SW480 (cell line): ENCODE measurements at regions not wholly inside any gene's neighbourhood (a gene's known extent, or its start where the extent isn't known, plus 50 kb on each side); places are given as distances from the start of the nearest gene placed in this dataset.
A peak's percentile ranks its signal among the peaks of the same experiment; 100 is the strongest.
"Not testable (repeated sequence)": the region's sequence is repeated elsewhere in the genome, so short reads cannot be mapped to it uniquely, and the experiment has no call there.

Experiments
- DNase-seq: peaks from one replicate; pipeline ENCODE4 v3.0.0-alpha.2; 2016; ENCODE audit warnings: low spot score

- DNase-seq: no peak
Observed at GRCh38 chr7:15049157-15049556, 146.6 kb upstream of the DGKB start.

GRCh38 chr7:15046861-15047260, 144.3 kb upstream of the DGKB start:
- DNase-seq: no peak

- DNase-seq: no peak
Observed at GRCh38 chr7:15043931-15044330, 141.4 kb upstream of the DGKB start.

- no peak for DNase-seq
Observed at GRCh38 chr7:15042285-15043065, 139.9 kb upstream of the DGKB start.

- no peak for DNase-seq
Observed at GRCh38 chr7:15041226-15041625, 138.7 kb upstream of the DGKB start.

DNA sequence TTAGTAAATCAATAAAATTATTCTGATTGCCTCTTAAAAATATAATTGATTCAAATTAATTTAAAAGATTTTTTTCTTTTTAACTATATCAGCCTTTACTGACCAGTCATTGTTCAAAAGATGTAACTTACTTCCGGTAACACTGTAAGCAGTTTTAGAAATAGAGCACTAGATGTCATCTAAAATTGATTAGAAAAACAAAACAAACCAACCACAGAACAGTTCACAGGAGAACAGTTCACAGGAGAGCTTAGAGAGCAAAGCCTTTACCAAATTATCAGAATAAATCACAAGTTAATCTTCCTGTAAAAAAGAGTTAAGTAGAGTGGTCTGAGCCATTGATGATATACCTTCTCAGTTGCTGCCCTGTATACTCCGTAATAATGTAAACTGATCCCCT, 133.3 kb upstream of the DGKB start:
- DNase-seq: no peak

DNA sequence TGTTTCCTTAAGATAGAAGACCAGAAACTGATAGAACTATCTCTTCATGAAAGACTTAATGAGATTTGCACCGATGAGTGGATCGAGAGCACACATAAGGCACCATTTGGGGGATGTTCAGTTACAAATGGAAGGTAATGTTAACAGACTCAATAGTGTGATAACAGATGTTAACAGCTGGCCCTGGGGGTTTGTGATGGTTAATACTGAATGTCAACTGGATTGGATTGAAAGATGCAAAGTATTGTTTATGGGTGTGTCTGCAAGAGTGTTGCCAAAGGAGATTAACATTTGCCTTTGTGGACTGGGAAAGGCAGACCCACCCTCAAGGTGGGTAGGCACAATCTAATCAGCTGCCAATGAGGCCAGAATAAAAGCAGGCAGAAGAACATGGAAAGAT, 130.5 kb upstream of the DGKB start:
- no peak for DNase-seq

DNA sequence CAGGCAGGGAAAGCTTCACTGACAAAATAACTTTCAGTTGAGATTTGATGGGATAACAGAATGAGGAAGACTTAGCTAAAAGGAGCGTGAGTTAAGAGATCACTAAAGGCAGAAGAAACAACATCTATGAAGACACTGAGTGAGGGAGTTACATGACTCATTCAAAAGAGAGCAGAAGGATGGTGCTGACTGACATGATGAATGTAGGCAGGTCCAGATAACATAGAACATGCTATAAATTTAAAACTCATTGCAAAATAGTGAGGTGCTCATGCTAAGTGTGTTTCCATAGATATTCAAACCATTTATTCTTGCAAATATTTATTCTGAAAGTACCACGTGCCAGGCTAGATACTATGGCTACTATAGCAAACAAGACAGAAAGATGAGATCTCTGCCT, 116.4 kb upstream of the DGKB start:
- no peak for DNase-seq

DNA sequence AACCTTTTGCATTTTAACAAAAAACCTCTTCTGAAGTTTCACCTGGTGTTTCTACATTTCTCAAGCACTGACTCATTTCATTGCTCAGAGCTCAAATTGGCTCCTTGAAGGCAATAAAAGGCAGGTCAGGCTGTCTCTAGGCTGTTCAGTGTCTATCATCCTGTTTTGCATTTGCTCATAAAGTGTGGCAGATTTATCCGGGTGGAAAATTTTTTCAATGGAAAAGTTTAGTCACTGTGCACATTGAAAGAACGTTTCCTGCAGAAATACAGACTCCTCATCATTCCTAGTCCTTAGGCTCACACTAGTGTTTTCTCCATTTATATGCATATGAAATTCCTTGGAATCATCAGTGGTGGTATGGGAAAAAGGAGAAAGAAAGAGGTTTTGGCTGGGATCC, 114.2 kb upstream of the DGKB start:
- DNase-seq: no peak

DNA sequence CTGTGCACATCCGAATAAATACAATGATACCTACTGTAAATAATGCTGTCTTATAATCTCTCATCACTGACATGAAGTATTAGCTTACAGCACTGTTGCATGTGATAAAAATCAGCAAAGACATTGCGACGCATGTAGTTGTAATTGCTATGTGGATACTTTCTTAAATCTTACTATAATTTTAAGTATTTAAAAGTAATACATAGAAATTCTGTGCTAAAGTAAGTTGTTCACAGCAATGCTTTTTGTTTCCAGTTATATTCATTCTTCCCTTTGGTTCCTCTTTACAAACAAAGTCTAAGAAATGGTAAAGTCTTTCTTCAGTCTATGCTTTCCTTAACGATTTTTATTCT, 113.7 kb upstream of the DGKB start:
- no peak for DNase-seq

GRCh38 chr7:15015545-15016314, 113.2 kb upstream of the DGKB start:
- peak; percentile 94 for DNase-seq

GRCh38 chr7:15012135-15012534, 109.6 kb upstream of the DGKB start:
- no peak for DNase-seq

GRCh38 chr7:15011289-15011688, 108.7 kb upstream of the DGKB start:
- no peak for DNase-seq

DNA sequence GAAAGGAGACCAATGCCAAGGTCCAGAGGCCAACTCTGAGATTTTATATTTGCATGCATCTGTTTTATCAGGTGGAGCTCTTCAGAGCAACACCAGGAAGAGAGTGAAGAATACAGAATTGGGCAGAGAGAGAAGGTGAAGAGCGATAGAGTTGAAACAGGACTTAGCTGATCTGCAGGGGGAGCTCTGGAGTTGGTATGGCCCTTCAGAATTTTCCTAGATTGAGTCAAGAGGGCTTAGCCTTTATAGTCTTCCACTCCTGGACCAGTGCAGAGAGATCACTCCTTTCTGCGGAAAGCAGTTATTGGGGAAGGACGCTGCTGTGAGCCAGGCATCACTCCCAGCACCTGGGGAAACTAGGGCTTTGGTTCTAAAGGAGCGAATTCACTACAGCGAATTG, 105.0 kb upstream of the DGKB start:
- peak; percentile 14 for DNase-seq

- DNase-seq: no peak
Observed at GRCh38 chr7:15005672-15006071, 103.1 kb upstream of the DGKB start.

DNA sequence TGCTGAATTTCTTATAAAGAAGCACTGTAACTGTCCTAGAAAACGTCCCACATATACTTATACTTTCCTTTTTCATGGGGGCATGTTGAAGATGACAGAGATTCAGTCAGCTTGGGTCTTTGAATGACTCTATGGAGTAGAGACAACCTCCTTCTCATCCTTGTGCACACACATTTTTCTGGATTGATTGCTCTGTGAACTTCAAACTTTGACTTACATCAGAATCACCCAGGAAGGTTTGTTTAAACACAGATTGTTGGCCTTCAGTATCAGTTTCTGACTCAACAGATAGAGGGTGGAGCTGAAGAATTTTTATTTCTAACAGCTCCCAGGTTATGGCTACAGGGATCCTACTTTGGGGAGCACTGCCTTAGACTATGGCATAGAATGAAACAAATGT, 97.6 kb upstream of the DGKB start:
- no peak for DNase-seq

DNA sequence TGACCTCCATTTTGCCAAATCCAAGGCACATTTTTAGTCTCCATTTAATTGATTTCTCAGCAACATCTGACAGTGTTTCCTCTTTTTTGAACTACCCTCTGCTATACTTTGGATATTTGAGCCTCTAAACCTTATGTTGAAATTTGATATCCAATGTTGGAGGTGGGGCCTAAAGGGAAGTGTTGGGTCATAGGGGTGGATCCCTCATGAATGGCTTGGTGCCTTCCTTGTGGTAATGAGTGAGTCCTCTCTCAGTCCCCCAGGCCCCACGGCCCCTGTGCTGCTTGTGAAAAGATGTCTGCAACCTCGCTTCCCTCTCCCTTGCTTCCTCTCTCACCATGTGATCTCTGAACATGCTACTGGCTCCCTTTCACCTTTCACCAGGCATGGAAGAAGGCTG, 96.8 kb upstream of the DGKB start:
- DNase-seq: no peak

DNA sequence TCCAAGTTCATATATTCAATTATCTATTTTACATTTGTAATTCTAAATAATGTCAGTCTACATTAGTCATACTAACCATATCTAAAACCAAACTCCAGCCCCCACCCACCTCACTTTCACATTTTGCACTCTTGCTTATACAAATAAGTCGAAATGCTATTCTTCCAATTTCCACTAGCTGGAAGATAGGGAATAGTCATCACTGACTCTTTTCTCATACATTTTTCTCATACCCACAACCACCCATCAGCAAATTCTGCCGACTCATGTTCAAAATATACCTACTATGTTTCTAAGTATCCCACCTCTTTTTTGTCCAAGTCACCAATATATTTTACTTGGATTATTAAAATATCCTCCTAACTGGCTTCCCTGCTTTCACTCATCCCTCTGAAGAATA, 93.2 kb upstream of the DGKB start:
- DNase-seq: no peak

GRCh38 chr7:14988941-14989340, 86.4 kb upstream of the DGKB start:
- DNase-seq: no peak

DNA sequence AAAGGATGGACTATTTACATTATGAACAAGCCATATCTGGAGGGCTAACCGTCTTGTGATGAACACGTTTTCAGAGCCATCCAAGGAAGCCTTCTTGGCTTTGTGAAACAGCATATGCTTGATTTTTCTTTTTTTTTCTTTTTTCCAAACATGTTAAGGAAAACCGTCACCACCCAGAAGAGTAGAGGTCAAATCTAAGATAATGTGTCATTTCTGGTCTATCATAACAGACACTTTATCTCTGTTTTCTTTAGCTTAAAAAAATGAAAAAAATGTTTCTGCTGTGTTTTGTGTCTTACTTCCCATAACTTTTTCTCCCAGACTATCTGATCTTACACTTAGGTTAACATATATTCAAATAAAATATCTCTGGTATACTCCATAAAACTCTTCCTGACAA, 76.1 kb upstream of the DGKB start:
- no peak for DNase-seq

DNA sequence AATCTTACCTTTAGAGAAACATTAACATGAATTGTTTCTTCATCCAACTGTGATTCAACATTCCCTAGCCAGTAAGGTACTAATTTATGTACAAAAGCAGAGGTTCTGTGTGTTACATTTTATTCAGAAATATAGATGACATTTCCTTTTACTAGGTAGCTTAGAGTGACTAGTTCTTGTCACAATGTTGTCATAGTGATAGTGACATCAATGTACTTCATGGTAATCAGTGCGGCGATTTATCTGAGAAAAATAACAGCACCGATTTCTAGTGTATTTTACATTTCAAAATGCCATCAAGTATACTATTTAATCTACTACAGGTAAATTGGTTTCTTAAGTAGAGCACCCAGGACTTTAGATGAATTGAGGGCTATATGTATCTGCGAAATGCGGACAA, 72.1 kb upstream of the DGKB start:
- DNase-seq: no peak

GRCh38 chr7:14973712-14974428, 71.3 kb upstream of the DGKB start:
- no peak for DNase-seq

DNA sequence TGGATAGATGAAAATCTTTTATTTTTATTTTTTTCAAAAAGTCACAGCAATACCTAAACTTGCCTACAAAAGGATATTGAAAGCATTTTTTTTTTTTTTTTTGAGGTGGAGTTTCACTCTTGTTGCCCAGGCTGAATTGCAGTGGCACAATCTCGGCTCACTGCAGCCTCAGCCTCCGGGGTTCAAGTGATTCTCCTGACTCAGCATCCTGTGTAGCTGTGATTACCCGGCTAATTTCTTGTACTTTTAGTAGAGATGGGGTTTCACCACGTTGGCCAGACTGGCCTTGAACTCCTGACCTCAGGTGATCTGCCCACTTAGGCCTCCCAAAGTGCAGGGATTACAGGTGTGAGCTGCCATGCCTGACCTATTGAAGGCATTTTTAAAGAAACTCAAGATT, 69.1 kb upstream of the DGKB start:
- DNase-seq: not testable (repeated sequence)
